Esophagus muscularis mucosa (tissue), 4 donors: ENCODE measurements at regions not wholly inside any gene's neighbourhood (a gene's known extent, or its start where the extent isn't known, plus 50 kb on each side); places are given as distances from the start of the nearest gene placed in this dataset.

Experiments used
- EP300 ChIP-seq: sonication (generic); formaldehyde crosslinking; IDR thresholded peaks from one replicate; pipeline ENCODE4 v1.6.1; 2017; ENCODE audit warnings: antibody characterized with exemption
- POLR2A ChIP-seq: fragments of 450-650 bp; IDR thresholded peaks from one replicate; pipeline ENCODE4 v1.6.1; 2017; ENCODE audit warnings: antibody characterized with exemption, moderate library complexity, mild to moderate bottlenecking, low read depth
- POLR2AphosphoS5 ChIP-seq, 2 donors: sonication (generic); formaldehyde crosslinking; IDR thresholded peaks; one replicate each; pipeline ENCODE4 v1.6.1; 2017; ENCODE audit warnings: antibody characterized with exemption in 2 of 2
- TF ChIP-seq, protein P1 (sequence below), 3 experiments: fragments of 200-600 bp in 2 of 3; fragments of 450-650 bp in 1 of 3; sonication (generic) in 2 of 3; IDR thresholded peaks; one replicate each; pipeline ENCODE4 v1.5.1; 2017 to 2019; ENCODE audit warnings: antibody characterized with exemption in 3 of 3, mild to moderate bottlenecking in 2 of 3, moderate library complexity in 1 of 3

DNA sequence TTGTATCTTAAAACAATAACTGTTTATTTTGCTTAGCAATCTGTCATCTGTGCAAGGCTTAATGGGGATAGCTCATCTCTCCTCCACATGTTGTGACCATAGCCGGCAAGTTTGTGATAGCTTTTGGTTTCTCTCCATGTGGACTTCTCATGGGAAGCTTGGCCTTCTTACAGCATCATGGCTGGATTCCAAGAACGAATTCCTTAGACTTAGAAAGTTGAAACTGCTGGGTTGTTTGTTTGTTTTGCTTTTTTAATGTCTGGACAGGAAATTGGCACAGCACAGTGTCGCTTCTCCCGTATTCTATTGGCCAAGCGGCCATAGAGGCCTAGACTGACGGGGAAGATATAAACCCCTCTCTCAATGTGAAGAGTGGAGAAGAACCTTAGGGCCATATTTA lies 61.0 kb upstream of the PRDM9 start:
- TF ChIP-seq, protein P1, sequence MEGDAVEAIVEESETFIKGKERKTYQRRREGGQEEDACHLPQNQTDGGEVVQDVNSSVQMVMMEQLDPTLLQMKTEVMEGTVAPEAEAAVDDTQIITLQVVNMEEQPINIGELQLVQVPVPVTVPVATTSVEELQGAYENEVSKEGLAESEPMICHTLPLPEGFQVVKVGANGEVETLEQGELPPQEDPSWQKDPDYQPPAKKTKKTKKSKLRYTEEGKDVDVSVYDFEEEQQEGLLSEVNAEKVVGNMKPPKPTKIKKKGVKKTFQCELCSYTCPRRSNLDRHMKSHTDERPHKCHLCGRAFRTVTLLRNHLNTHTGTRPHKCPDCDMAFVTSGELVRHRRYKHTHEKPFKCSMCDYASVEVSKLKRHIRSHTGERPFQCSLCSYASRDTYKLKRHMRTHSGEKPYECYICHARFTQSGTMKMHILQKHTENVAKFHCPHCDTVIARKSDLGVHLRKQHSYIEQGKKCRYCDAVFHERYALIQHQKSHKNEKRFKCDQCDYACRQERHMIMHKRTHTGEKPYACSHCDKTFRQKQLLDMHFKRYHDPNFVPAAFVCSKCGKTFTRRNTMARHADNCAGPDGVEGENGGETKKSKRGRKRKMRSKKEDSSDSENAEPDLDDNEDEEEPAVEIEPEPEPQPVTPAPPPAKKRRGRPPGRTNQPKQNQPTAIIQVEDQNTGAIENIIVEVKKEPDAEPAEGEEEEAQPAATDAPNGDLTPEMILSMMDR (IDR thresholded peaks at IDR 0.05) = no peak
- no peak for TF ChIP-seq POLR2A
- no peak for TF ChIP-seq EP300
- TF ChIP-seq POLR2AphosphoS5 (IDR thresholded peaks at IDR 0.05) = no peak
